SK-N-SH treated with all-trans-retinoic acid at 6 μM for 48 hours (cell line): ENCODE measurements at regions not wholly inside any gene's neighbourhood (a gene's known extent, or its start where the extent isn't known, plus 50 kb on each side); places are given as distances from the start of the nearest gene placed in this dataset.

Source experiments
- ATAC-seq: fragments of 200-7000 bp; cut with Tn5 transposase; 3 replicates; pipeline ENCODE4 v1.9.1; 2020; ENCODE audit warnings: mild to moderate bottlenecking, moderate library complexity
- BACH2 ChIP-seq: fragments of 250-450 bp; sonication (Bioruptor Pico); IDR thresholded peaks from 2 replicates; pipeline ENCODE4 v1.9.0; 2021; ENCODE audit warnings: mild to moderate bottlenecking, borderline replicate concordance
- CSDC2 ChIP-seq: fragments of 250-450 bp; sonication (Bioruptor Pico); IDR thresholded peaks from 2 replicates; pipeline ENCODE4 v1.5.0; 2020; ENCODE audit warnings: mild to moderate bottlenecking, moderate library complexity
- CSRNP3 ChIP-seq: fragments of 250-450 bp; sonication (Bioruptor Pico); IDR thresholded peaks from 2 replicates; pipeline ENCODE4 v1.5.1; 2021; ENCODE audit warnings: mild to moderate bottlenecking, moderate library complexity
- ESRRG ChIP-seq: fragments of 250-450 bp; sonication (Bioruptor Pico); IDR thresholded peaks from 2 replicates; pipeline ENCODE4 v1.6.1; 2021; ENCODE audit warnings: mild to moderate bottlenecking
- GLIS3 ChIP-seq: fragments of 250-450 bp; sonication (Bioruptor Pico); IDR thresholded peaks from 2 replicates; pipeline ENCODE4 v1.5.0; 2020; ENCODE audit warnings: mild to moderate bottlenecking, moderate library complexity
- ISL1 ChIP-seq: fragments of 250-450 bp; sonication (Bioruptor Pico); IDR thresholded peaks from 2 replicates; pipeline ENCODE4 v2.1.2; 2022; ENCODE audit warnings: mild to moderate bottlenecking, moderate library complexity
- OSR1 ChIP-seq: fragments of 250-450 bp; sonication (Bioruptor Pico); IDR thresholded peaks from 2 replicates; pipeline ENCODE4 v1.8.0; 2022; ENCODE audit warnings: moderate library complexity, mild to moderate bottlenecking, inconsistent platforms
- PATZ1 ChIP-seq: fragments of 250-450 bp; sonication (Bioruptor Pico); IDR thresholded peaks from 2 replicates; pipeline ENCODE4 v1.8.0; 2020; ENCODE audit warnings: mild to moderate bottlenecking, moderate library complexity, borderline replicate concordance
- POU6F1 ChIP-seq: fragments of 250-450 bp; sonication (Bioruptor Pico); IDR thresholded peaks from 2 replicates; pipeline ENCODE4 v1.8.0; 2021; ENCODE audit warnings: low read depth, mild to moderate bottlenecking, moderate library complexity, borderline replicate concordance
- PPARA ChIP-seq: fragments of 250-450 bp; sonication (Bioruptor Pico); IDR thresholded peaks from 2 replicates; pipeline ENCODE4 v1.5.0; 2020; ENCODE audit warnings: mild to moderate bottlenecking, borderline replicate concordance
- RARB ChIP-seq: fragments of 250-450 bp; sonication (Bioruptor Pico); IDR thresholded peaks from 2 replicates; pipeline ENCODE4 v1.8.0; 2021; ENCODE audit warnings: mild to moderate bottlenecking, moderate library complexity
- SNAI2 ChIP-seq: fragments of 250-450 bp; sonication (Bioruptor Pico); IDR thresholded peaks from 2 replicates; pipeline ENCODE4 v1.5.0; 2020; ENCODE audit warnings: mild to moderate bottlenecking, moderate library complexity
- TCF4 ChIP-seq: fragments of 250-450 bp; sonication (Bioruptor Pico); IDR thresholded peaks from 2 replicates; pipeline ENCODE4 v1.8.0; 2021; ENCODE audit warnings: mild to moderate bottlenecking, moderate library complexity, borderline replicate concordance
- TOX ChIP-seq: fragments of 250-450 bp; sonication (Bioruptor Pico); IDR thresholded peaks from 2 replicates; pipeline ENCODE4 v1.8.0; 2021; ENCODE audit warnings: mild to moderate bottlenecking, moderate library complexity, borderline replicate concordance
- ZC3H10 ChIP-seq: fragments of 250-450 bp; sonication (Bioruptor Pico); IDR thresholded peaks from 2 replicates; pipeline ENCODE4 v1.5.1; 2021; ENCODE audit warnings: mild to moderate bottlenecking, moderate library complexity
- ZFP3 ChIP-seq: fragments of 250-450 bp; sonication (Bioruptor Pico); IDR thresholded peaks from 2 replicates; pipeline ENCODE4 v1.5.0; 2020; ENCODE audit warnings: mild to moderate bottlenecking, moderate library complexity
- ZFP30 ChIP-seq: fragments of 450-650 bp; formaldehyde crosslinking; IDR thresholded peaks from 2 replicates; pipeline ENCODE4 v1.5.0; 2022; ENCODE audit warnings: mild to moderate bottlenecking, moderate library complexity
- ZNF565 ChIP-seq: fragments of 450-650 bp; formaldehyde crosslinking; conservative IDR thresholded peaks from 2 replicates; pipeline ENCODE4 v1.5.0; 2020; ENCODE audit warnings: low read depth, mild to moderate bottlenecking, moderate library complexity
- ZNF70 ChIP-seq: fragments of 450-650 bp; formaldehyde crosslinking; IDR thresholded peaks from 2 replicates; pipeline ENCODE4 v1.5.0; 2020; ENCODE audit warnings: mild to moderate bottlenecking, moderate library complexity
- ZNF8 ChIP-seq: fragments of 450-650 bp; formaldehyde crosslinking; IDR thresholded peaks from 2 replicates; pipeline ENCODE4 v1.5.0; 2020; ENCODE audit warnings: mild to moderate bottlenecking, moderate library complexity
- TF ChIP-seq, protein P1 (sequence below): fragments of 250-450 bp; sonication (Bioruptor Pico); IDR thresholded peaks from 2 replicates; pipeline ENCODE4 v1.5.0; 2020; ENCODE audit warnings: mild to moderate bottlenecking, moderate library complexity
- TF ChIP-seq, protein P2 (sequence below): fragments of 250-450 bp; sonication (Bioruptor Pico); IDR thresholded peaks from 2 replicates; pipeline ENCODE4 v1.5.1; 2020; ENCODE audit warnings: low read depth, mild to moderate bottlenecking, moderate library complexity

GRCh38 chr11:42201603-42202148, 742.2 kb upstream of the LRRC4C start:
- no peak for ATAC-seq
- TF ChIP-seq ESRRG (CRISPR knock-in tag) (no peak), CSRNP3 (no peak), OSR1 (CRISPR knock-in tag) (no peak), POU6F1 (no peak), PATZ1 (CRISPR knock-in tag) (no peak), BACH2 (CRISPR knock-in tag) (no peak), SNAI2 (no peak), RARB (no peak), CSDC2 (CRISPR knock-in tag) (no peak), TOX (CRISPR knock-in tag) (no peak), ZNF70 (no peak), ISL1 (no peak), ZNF8 (CRISPR knock-in tag) (no peak), TCF4 (CRISPR knock-in tag) (no peak), ZFP3 (no peak), ZNF565 (CRISPR knock-in tag) (no peak), PPARA (CRISPR knock-in tag) (no peak), GLIS3 (no peak)
- TF ChIP-seq, protein P1, sequence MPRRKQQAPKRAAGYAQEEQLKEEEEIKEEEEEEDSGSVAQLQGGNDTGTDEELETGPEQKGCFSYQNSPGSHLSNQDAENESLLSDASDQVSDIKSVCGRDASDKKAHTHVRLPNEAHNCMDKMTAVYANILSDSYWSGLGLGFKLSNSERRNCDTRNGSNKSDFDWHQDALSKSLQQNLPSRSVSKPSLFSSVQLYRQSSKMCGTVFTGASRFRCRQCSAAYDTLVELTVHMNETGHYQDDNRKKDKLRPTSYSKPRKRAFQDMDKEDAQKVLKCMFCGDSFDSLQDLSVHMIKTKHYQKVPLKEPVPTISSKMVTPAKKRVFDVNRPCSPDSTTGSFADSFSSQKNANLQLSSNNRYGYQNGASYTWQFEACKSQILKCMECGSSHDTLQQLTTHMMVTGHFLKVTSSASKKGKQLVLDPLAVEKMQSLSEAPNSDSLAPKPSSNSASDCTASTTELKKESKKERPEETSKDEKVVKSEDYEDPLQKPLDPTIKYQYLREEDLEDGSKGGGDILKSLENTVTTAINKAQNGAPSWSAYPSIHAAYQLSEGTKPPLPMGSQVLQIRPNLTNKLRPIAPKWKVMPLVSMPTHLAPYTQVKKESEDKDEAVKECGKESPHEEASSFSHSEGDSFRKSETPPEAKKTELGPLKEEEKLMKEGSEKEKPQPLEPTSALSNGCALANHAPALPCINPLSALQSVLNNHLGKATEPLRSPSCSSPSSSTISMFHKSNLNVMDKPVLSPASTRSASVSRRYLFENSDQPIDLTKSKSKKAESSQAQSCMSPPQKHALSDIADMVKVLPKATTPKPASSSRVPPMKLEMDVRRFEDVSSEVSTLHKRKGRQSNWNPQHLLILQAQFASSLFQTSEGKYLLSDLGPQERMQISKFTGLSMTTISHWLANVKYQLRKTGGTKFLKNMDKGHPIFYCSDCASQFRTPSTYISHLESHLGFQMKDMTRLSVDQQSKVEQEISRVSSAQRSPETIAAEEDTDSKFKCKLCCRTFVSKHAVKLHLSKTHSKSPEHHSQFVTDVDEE, result no peak

GRCh38 chr11:42205518-42205917, 746.1 kb upstream of the LRRC4C start:
- TF ChIP-seq TOX (CRISPR knock-in tag) (no peak), ZNF8 (CRISPR knock-in tag) (no peak), OSR1 (CRISPR knock-in tag) (no peak), BACH2 (CRISPR knock-in tag) (no peak), TCF4 (CRISPR knock-in tag) (no peak), SNAI2 (no peak), ZNF70 (no peak), RARB (no peak), ZFP3 (no peak), ZC3H10 (CRISPR knock-in tag) (no peak), CSRNP3 (no peak), POU6F1 (no peak), ESRRG (CRISPR knock-in tag) (no peak), ZNF565 (CRISPR knock-in tag) (no peak), PPARA (CRISPR knock-in tag) (no peak), CSDC2 (CRISPR knock-in tag) (no peak), ZFP30 (CRISPR knock-in tag) (no peak), GLIS3 (no peak)
- TF ChIP-seq, protein P2, sequence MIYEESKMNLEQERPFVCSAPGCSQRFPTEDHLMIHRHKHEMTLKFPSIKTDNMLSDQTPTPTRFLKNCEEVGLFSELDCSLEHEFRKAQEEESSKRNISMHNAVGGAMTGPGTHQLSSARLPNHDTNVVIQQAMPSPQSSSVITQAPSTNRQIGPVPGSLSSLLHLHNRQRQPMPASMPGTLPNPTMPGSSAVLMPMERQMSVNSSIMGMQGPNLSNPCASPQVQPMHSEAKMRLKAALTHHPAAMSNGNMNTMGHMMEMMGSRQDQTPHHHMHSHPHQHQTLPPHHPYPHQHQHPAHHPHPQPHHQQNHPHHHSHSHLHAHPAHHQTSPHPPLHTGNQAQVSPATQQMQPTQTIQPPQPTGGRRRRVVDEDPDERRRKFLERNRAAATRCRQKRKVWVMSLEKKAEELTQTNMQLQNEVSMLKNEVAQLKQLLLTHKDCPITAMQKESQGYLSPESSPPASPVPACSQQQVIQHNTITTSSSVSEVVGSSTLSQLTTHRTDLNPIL (CRISPR knock-in tag), result no peak
- TF ChIP-seq, protein P1, result no peak
- TF ChIP-seq, all 23 proteins: peak for 0
- no peak for ATAC-seq
